ENCODE measurements at regions not wholly inside any gene's neighbourhood (a gene's known extent, or its start where the extent isn't known, plus 50 kb on each side); places are given as distances from the start of the nearest gene placed in this dataset.

- H3K4me3 ChIP-seq (ENCODE audit: low read depth, poor library complexity, severe bottlenecking) = no peak overlapping the region
- no peak for DNase-seq (ENCODE audit: low spot score in 2 of 2)
- whole genome bisulfite sequencing, 2 donors = 58 to 73% methylated on average over 5 of the region's 5 CpGs
- TF ChIP-seq POLR2A (IDR thresholded peaks at IDR 0.05) (no peak), CTCF (IDR thresholded peaks at IDR 0.05) (no peak)
- intact Hi-C loops (cut with DNase I; ENCODE audit: low total_unique reads) = no loop called here
Observed at GRCh38 chr2:55099878-55100820, 49.9 kb upstream of the RTN4 start.

Data from lower leg skin (tissue), 4 donors.